OCI-M2 (cell line): ENCODE measurements at regions not wholly inside any gene's neighbourhood (a gene's known extent, or its start where the extent isn't known, plus 50 kb on each side); places are given as distances from the start of the nearest gene placed in this dataset.

Experiments used
- DNase-seq: peaks from one replicate; lab custom pipeline; 2025; ENCODE audit not compliant: unreplicated experiment; lab: John Stamatoyannopoulos, UW

DNA sequence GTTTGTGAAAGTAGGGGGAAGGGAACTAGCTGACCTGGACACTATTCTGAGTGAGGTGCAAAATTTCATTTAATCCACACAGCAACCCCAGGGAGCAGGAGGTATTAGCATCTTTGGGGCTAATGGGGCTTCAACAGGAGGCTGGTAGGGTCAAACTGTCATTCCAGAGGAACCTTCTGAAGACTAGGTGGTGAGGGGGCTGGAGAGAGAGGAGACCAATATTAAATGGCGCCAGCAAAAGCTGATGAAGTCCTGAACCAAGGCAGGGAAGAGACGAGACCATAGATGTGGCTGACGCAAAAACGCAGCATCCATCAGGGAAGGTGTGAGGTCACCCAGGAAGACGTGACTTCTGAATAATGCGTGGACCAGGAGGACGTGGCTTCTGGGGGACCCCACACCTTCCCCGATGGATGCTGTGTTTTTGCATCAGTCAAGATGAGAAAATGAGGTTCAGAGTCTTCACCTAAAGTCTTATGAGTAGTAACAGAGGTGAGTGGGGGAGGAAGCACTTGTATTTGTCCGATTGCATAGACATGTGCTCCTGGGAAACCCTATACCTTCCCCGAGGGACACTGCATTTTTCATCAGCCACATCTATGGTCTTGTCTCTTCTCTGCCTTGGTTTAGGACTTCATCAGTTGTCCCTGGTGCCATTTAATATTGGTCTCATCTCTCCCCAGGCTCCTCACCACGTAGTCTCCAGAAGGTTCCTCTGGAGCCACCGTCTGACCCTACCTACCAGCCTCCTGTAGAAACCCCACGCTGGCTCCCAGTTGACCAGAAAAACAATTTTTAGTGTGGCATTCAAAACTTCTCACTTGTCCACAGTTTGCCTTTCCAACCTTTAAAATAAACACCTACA, 188.6 kb downstream of the MYCN start:
- no peak for DNase-seq

DNA sequence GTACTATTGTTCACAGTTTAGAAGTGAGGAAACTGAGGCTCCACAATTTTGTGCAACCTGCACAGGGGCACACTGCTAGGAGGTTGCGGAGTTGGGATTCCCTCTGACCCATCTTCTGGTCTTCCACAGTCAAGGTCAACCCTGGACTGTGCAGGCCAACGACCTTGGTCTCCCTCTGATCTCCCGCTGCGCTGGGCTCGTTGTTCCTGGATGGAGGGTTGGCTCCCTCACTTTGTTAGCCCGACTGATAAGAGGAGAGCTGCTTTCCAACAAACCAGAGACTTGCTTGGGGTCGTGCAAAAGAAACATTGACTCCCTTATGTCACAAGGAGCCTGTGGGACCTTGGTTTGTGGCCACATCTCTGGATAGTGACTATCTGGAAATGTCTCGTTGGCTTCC, 187.6 kb downstream of the MYCN start:
- DNase-seq, result no peak

DNA sequence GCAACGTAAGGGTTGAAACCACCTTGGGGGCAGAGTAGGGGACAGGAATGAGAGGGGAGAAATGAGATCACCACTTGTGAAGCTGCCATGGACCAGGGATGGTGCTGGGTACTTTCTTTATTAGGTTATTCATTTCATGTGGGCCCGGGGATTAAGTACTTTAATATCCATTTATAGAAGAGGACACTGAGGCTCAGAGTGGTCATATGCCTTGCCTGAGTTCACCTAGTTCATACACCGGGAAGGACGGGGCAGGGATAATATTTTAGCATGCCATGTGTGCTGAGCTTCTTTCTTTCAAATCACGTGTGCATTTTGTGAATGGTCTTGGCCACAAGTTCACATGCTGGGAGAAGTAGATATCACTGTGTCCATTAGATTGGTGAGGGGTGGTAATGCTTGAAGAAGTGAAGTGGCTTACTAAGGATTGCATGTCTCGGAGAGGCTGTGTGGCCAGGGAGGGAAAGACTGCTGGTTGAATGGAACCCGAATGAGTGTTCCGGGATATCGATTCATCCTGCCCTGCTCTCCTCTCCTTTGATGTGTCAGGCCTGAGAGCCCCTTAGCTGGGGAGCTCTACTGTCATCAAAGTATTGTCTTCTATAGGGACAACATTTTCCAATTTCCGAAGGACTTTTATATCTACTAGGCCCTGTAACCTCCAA, 187.1 kb downstream of the MYCN start:
- DNase-seq, result no peak

DNA sequence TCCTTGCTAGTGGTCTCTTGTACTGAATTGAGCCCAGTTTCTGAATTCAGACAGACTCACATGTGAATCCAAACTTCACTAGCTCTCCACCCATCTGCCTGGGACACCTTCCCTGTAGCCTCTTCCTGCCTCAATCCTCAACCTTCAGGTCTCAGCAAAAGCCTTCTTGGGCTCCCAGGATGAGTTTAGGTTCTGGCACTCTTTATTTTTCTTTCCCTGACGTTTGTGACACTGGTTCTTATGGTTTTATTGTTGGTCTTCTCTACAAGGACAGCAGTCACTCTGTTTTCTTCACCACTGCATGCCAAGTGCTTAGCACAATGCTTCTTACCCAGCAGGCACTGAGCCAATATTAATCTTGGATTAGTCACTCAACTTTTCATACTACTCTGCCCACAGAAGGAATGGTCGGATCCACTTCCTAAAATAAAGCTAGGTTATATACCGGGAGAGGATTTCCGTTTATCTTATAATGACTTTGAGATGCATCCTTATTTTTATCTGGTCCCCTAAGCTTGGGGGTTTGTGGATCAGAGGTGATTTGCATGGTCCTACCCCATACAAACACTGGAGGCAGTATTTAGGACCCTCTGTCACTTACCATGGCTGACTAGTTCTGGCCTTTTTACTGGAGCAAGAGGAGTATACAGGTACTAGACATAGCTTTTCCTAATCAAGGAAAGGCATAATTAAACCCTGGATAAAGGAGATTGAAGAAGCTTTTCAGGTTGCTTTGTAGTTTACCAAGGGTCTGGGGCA, 186.3 kb downstream of the MYCN start:
- DNase-seq, result no peak

DNA sequence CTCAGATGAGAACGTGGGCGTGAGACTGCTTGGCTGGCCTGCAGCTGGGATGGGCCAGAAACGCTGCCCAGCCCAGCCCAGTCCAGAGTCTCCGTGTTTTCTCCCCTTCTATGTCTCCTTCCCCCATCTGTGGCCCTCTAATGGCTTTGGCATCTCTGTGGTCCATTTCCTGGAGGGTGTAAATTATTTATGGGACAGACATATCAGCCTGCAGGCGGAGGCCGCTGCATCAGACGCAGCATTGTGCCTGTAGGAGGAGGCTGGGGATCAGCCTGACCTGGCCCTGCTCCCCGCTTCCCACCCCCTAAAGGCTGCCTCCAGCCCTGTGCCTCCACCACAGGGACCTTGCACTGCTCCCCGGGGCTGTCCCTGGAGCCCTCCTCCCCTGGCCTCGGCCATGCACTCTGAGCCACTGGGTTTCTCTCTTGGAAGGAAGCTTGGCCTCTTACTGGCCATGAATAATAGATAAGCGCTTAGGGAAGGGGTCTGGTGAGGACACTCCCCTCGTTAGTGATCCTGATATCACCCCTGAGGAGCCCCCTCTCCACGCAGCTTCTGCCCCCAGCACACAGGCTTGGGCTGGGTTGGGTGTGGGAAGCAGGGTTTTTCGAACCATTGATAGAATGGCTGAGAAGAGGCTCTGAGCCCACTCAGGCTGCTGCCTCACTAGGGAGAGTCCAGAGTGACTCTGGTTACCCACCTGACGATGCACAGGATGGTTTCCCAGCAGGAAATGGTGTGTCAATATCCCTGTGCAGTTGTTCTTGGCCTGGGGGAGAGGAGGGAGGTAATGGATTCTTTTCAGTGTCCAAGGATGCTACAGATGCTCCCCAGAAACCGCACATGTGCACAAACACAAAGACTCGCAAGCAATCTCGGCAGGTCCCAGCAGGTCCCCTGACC, 185.5 kb downstream of the MYCN start:
- no peak for DNase-seq

DNA sequence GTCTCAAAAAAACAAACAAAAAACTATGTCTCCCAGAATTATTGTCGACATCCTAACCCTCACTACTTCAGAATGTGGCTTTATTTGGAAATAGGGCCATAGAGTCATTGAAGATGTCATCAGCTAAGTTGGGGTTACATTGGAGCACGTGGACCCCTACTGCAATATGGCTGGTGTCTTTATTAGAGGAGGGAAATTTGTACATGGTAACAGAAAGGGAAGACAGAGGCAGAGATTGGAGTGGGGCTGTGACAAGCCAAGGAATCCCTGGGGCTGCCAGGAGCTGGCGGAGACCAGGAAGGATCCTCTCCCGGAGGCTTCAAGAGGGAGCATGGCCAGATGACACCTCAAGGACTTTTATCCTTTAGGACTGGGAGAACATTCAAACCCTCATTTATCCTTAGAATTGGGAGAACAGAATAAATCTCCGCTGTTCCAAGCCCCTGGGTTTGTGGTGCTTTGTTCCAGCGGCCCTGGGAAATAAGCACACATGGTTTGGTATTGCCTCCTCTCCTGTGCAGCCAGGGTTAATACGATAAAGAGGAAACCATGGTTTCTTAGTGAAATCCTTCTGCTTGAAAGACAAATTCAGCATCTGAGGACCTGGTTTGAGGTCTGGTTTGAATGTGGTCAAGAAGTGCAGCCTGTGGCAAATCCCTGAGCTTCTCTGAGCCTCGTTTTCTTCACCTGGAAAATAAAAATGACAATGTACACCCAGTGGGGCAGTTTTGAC, 184.7 kb downstream of the MYCN start:
- no peak for DNase-seq

DNA sequence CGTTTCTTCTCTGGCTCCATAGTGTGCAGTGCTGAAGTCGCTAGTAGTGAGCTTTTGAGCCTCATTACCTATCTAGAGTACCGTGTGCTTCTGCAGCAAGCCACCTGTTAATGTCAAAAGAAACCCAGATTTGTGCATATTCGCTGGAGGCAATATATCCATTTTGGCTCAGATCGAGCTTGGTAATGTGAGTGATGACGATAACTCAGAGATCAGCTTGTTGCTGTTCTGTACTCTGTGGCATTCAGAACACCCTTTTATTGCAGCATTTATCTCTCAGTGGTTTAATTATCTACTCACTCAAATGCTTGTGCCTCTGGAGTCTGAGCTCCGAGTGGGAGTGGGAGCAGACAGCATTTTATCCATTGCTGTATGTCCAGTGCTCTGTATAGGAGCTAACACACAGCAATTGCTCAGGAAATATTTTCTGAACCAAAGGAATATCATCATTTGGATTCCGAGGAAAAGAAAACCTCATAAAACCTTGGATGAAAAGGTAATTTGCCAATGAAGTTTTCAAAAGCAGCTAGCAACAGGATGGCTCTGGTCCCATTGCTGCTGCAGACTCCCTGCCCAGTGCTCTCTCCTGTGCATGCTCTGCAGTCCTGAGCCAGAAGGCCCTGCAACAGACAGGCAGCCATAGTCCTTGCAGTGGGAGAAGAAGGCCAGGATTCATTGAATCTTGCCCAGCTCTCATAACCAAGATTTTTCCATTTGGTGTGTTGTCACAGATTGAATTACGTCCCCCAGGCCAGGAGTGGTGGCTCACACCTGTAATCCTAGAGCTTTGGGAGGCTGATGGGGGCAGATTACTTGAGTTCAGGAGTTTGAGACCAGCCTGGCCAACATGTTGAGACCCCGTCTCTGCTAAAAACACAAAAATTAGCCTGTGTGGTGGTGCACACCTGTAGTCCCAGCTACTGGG, 183.8 kb downstream of the MYCN start:
- DNase-seq, result no peak

DNA sequence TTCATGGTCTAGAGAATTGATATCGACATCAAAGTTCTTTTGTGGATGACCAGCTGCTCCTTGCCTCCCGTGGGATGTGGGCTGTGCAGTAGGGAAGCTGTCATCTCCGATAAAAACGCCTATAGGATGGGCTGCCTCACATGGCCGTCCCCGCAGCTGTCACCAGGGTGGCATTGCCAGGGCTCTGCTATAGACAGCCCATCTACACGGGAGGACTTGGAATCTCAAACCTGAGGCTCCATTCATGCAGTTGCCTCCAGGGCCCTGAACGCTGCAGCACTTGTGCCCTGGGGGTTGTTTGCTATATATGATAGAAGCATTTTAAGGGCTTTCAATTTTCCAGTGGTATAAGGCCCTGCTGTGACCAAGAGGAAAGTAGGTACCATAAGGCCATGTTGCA, 183.1 kb downstream of the MYCN start:
- DNase-seq, result no peak

DNA sequence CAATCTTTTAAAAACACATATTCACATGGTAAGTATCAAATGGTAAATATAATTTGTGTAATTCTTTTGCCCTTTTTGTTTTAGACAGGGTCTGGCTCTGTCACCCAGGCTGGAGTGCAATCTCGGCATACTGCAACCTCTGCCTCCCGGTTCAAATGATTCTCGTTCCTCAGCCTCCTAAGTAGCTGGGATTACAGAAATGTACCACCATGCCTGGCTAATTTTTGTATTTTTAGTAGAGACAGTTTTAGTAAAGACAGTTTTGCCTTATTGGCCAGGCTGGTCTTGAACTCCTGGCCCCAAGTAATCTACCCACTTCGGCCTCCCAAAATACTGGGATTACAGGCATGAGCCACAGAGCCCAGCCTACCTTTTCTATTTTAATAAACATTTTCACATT, 182.2 kb downstream of the MYCN start:
- DNase-seq, result no peak

DNA sequence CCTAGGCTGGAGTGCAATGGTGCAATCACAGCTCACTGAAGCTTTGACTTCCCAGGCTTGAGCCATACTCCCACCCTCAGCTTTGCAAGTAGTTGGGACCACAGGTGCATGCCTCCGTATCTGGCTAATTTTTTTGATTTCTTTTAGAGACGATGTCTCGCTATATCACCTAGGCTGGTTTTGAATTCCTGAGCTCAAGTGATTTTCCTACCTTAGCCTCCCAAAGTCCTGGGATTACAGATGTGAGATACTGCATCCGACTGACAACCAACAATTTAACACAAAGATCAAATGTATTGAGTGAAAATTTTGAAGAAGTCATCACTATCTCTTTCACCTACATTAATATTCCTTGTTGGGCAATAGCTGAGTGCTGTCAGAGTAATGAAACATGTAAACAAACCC, 181.6 kb downstream of the MYCN start:
- DNase-seq, result no peak

DNA sequence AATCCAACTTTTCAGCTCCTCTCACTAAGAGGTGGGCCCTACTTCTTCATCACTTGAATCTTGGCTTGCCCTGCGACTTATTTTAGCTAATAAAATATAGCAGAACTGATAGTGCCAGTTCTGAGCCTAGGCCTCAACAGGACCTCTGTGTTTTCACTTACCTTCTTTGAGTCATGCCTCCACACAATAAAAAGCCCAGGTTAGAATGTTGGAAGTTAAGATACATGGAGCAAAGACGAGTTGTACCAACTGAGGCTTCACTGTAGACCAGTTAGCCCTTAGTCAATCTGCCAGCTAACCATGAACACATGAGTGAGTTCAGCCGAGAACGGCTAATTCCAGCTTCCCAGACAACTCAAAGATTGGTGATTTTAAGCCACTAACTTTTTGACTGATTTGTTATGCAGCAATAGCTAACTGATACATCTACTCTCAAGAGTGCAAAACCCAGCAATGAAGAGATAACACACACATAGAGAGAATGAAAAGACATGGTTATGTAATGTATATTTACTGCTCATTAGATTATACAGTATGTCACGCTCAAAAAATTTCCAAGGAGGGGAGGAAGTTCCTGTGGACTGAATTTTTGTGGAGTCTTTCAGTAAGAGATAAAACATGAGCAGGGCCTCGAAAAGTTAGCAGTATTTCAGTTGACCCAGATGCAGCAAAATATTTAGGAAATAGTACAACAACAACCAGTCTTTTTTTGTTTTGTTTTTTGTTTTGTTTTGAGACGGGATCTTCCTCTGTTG, 181.1 kb downstream of the MYCN start:
- no peak for DNase-seq

DNA sequence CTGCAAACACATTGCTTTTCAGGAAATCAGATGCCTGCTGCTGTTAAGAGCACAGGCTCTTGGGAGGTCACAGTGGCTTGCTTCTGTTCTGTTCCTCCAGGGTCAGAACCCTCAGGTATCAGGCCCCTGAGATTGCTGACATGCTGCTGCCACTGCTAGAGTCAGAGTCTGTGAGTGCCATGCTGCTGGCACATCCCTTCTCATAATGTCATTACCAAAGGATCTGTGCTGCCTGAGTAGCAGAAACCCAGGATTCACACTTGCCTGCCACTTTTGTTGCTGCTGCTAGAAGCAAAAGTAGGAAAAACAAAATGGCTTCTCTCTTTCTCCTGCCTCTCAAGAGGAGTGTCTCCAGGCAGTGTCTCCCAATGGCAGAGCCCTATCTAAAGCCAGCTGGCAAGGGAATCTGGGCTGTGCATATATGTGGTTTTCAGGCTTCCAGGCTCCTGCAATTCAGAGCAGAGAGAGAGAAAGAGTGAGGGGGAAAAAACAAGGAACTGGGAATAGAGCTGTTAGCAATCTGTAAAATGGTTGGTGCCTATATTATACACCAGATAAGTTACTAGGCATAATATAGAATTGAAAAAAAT, 180.3 kb downstream of the MYCN start:
- DNase-seq, result no peak

DNA sequence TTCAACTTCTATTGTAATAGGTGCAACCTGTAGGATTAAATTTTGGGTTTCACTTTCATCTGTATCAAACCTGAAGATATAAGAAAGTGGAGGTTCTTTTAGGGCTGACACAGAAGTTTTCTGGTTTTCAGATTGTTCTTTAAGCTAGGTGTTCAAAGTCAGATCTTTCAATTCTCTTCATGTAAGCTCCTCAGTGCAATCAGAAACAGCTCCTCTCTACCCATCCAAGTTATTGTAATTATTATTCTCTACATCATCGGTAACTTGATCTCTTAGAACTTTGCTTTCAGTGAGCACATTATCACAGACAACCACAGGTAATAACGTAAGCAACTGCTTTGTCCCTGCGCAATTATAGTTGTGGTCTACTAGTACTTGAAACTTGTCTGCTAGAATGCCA, 179.4 kb downstream of the MYCN start:
- DNase-seq, result no peak

DNA sequence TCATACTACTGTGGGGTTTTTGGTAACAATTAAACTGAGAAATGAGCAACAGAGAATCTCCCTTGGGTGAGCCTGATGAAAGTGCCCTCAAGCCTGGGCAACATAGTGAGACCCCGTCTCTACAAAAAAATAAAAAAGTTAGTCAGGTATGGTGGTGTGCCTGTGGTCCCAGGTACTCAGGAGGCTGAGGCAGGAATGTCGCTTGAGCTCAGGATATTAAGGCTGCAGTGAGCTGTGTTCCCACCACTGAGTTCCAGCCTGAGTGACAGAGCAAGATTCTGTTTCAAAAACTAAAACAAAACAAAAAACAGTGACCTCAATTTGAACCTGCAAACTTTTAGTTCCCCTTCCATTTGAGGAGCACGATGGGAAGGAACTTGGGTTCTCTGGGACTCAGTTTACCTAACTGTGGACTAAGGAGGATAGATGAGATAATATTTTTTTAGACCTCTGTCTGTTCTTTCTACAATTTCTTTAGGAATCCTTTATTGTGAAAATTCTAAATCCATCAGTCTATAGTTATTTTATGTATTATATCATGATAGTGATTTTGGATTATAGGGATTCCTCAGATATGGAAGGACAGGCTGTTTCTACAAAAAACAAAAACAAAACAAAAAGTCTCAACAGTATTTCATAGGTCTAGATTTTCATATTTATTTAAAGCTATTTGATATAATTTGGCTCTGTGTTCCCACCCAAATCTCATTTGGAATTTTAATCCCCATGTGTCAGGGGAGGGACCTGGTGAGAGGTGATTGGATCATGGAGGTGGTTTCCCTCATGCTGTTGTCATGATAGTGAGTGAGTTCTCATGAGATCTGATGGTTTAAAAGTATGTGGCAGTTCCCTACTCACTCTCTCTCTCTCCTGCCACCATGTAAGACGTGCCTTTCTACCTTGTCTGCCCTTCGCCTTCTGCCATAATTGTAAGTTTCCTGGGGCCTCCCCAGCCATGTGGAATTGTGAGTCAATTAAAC, 178.6 kb downstream of the MYCN start:
- no peak for DNase-seq

DNA sequence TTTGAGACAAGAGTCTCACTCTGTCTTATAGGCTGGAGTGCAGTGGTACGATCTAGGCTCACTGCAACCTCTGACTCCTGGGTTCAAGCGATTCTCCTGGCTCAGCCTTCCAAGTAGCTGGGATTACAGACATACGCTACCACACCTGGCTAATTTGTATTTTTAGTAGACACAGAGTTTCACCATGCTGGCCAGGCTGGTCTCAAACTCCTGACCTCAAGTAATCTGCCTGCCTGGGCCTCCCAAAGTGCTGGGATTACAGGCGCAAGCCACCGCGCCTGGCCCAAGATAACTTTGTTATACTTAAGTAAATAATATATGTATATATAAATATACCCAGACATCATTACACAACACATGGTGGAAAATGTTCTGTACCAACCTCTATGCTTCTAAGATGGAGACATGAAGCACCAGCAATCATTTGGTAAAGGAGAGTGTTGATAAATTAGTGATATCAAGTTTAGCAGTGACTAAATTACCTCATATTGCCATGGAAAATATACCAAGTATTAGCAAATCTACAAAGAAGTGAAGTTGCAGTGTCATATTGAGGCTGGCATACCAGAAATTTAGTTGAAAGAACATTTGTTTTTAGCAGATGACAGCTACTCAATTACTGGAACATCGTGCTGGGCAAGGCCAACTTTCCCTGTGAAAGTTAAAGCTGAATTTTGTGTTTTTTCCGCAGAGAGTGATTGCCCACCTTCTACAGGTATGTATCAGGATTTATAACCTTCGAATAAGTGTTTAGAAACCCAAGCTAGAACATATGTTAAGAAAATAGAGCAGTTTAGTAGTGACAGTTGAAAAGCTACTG, 177.7 kb downstream of the MYCN start:
- DNase-seq, result no peak
